ENCODE measurements at regions not wholly inside any gene's neighbourhood (a gene's known extent, or its start where the extent isn't known, plus 50 kb on each side); places are given as distances from the start of the nearest gene placed in this dataset.

- no peak for ATAC-seq
- Histone ChIP-seq H3K9ac (ENCODE audit: control insufficient read depth, insufficient read depth, low read length) (no peak overlapping the region), H3K27ac (ENCODE audit: control insufficient read depth, insufficient read depth) (no peak overlapping the region), H3K4me2 (ENCODE audit: control insufficient read depth, insufficient read depth) (no peak overlapping the region), H3K36me3 (ENCODE audit: control insufficient read depth in 2 of 2, insufficient read depth in 2 of 2, low read length in 1 of 2) (no peaks in the 10 kb centered on the region), H4K20me1 (ENCODE audit: control insufficient read depth, insufficient read depth) (no peaks in the 10 kb centered on the region), H3K27me3 (replicated peaks in 1 of 2; ENCODE audit: control insufficient read depth in 2 of 2, insufficient read depth in 2 of 2, low read length in 1 of 2) (peaks cover 2% of the 10 kb centered on the region in 2 experiments; a peak in 3 of 4 replicates), H2AFZ (ENCODE audit: control insufficient read depth, low read depth, low read length) (no peak overlapping the region), H3K79me2 (ENCODE audit: control insufficient read depth, insufficient read depth, low read length) (no peaks in the 10 kb centered on the region), H3K4me1 (ENCODE audit: control insufficient read depth, insufficient read depth, low read length) (peaks cover 14% of the 10 kb centered on the region), H3K4me3 (no peak overlapping the region), H3K9me3 (replicated peaks; ENCODE audit: control insufficient read depth, insufficient read depth, low read length) (no peaks in the 10 kb centered on the region)
- 80% methylated on average over 4 of the region's 4 CpGs for WGBS (ENCODE audit: insufficient coverage, insufficient replicate concordance, low lambda C conversion rate, missing lambda C conversion rate)
- in situ Hi-C loops (cut with MboI) (no loop called here), intact Hi-C loops (cut with micrococcal nuclease; ENCODE audit: unreplicated experiment) (no loop called here)
- BruUV-seq (replicated peaks) = no TSS peak
- CTCF ChIA-PET = interaction anchor here (0.7 kb wide), 1 partner anchor 221 kb away, joined by 3 read pairs; no protein-coding TSS in a partner anchor
- no peak for DNase-seq (ENCODE audit: low read depth, low spot score)
- POLR2A ChIA-PET = no interaction called here
- SMC1A ChIA-PET (ENCODE audit: uncharacterized antibody, unreplicated experiment) = interaction anchor here (1.1 kb wide), 2 partner anchors 125 to 128 kb away, joined by 3 to 4 read pairs; no protein-coding TSS in a partner anchor
- RAD21 ChIA-PET (ENCODE audit: unreplicated experiment) = no interaction called here
- FAIRE-seq = no peak
- TF ChIP-seq CHD4 (IDR thresholded peaks at IDR 0.05) (no peak), RFX5 (IDR thresholded peaks at IDR 0.05; ENCODE audit: low read depth, low read length) (no peak), TBL1XR1 (IDR thresholded peaks at IDR 0.05; ENCODE audit: low read depth, low read length) (no peak), MYC (IDR thresholded peaks at IDR 0.05; ENCODE audit: insufficient read depth, insufficient read length, insufficient replicate concordance, low read length, severe bottlenecking) (no peak), SIN3A (IDR thresholded peaks at IDR 0.05; ENCODE audit: low read depth, low read length) (no peak), TCF7 (IDR thresholded peaks at IDR 0.05; ENCODE audit: borderline replicate concordance) (no peak), RAD51 (IDR thresholded peaks at IDR 0.05) (no peak), BHLHE40 (IDR thresholded peaks at IDR 0.05; ENCODE audit: borderline replicate concordance in 1 of 2, low read depth in 2 of 2, low read length in 1 of 2) (no peak), CUX1 (IDR thresholded peaks at IDR 0.05; ENCODE audit: insufficient replicate concordance, low read depth, low read length) (no peak), JUND (IDR thresholded peaks at IDR 0.05; ENCODE audit: low read depth, low read length) (no peak), ZNF687 (IDR thresholded peaks at IDR 0.05) (no peak)
- TF ChIP-seq, protein P1, sequence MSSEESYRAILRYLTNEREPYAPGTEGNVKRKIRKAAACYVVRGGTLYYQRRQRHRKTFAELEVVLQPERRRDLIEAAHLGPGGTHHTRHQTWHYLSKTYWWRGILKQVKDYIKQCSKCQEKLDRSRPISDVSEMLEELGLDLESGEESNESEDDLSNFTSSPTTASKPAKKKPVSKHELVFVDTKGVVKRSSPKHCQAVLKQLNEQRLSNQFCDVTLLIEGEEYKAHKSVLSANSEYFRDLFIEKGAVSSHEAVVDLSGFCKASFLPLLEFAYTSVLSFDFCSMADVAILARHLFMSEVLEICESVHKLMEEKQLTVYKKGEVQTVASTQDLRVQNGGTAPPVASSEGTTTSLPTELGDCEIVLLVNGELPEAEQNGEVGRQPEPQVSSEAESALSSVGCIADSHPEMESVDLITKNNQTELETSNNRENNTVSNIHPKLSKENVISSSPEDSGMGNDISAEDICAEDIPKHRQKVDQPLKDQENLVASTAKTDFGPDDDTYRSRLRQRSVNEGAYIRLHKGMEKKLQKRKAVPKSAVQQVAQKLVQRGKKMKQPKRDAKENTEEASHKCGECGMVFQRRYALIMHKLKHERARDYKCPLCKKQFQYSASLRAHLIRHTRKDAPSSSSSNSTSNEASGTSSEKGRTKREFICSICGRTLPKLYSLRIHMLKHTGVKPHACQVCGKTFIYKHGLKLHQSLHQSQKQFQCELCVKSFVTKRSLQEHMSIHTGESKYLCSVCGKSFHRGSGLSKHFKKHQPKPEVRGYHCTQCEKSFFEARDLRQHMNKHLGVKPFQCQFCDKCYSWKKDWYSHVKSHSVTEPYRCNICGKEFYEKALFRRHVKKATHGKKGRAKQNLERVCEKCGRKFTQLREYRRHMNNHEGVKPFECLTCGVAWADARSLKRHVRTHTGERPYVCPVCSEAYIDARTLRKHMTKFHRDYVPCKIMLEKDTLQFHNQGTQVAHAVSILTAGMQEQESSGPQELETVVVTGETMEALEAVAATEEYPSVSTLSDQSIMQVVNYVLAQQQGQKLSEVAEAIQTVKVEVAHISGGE (CRISPR knock-in tag; IDR thresholded peaks at IDR 0.05) = no peak
Observed at GRCh38 chr2:39508198-39508597, 71.1 kb upstream of the MAP4K3 start.
